Transverse colon (tissue), 4 donors: ENCODE measurements at regions not wholly inside any gene's neighbourhood (a gene's known extent, or its start where the extent isn't known, plus 50 kb on each side); places are given as distances from the start of the nearest gene placed in this dataset.
A peak's percentile ranks its signal among the peaks of the same experiment; 100 is the strongest.

Experiments used
- CTCF ChIP-seq, 5 experiments: fragments of 200-600 bp in 3 of 5; fragments of 450-650 bp in 2 of 5; sonication (generic) in 3 of 5; IDR thresholded peaks; 1 replicate in 2 of 5; 2 replicates in 3 of 5; pipeline ENCODE4 v1.5.1; 2016 to 2017; ENCODE audit warnings: antibody characterized with exemption in 5 of 5, inconsistent platforms in 3 of 5, mild to moderate bottlenecking in 2 of 5, moderate library complexity in 1 of 5
- EP300 ChIP-seq: sonication (generic); formaldehyde crosslinking; IDR thresholded peaks from one replicate; pipeline ENCODE4 v1.6.1; 2017; ENCODE audit warnings: antibody characterized with exemption, low read depth
- POLR2A ChIP-seq: fragments of 450-650 bp; IDR thresholded peaks from one replicate; pipeline ENCODE4 v1.6.1; 2016; ENCODE audit warnings: antibody characterized with exemption, mild to moderate bottlenecking, moderate library complexity
- POLR2AphosphoS5 ChIP-seq, 3 donors: sonication (generic); formaldehyde crosslinking; IDR thresholded peaks; one replicate each; pipeline ENCODE4 v1.6.1; 2016; ENCODE audit warnings: antibody characterized with exemption in 3 of 3

GRCh38 chr13:40406405-40407120 is 259.9 kb downstream of the FOXO1 start:
- TF ChIP-seq CTCF (IDR thresholded peaks at IDR 0.05) (no peak), EP300 (no peak), POLR2A (no peak), POLR2AphosphoS5 (IDR thresholded peaks at IDR 0.05) (peak in 2 of 3 donors; percentile 34 to 43)
